ENCODE measurements at regions not wholly inside any gene's neighbourhood (a gene's known extent, or its start where the extent isn't known, plus 50 kb on each side); places are given as distances from the start of the nearest gene placed in this dataset.

- Histone ChIP-seq H3K36me3 (ENCODE audit: insufficient read depth, low read length) (no peaks in the 10 kb centered on the region), H3K79me2 (ENCODE audit: insufficient read depth, low read length) (no peaks in the 10 kb centered on the region), H3K4me3 (ENCODE audit: low read depth in 1 of 2, low read length in 2 of 2) (no peak overlapping the region), H3K4me2 (ENCODE audit: insufficient read depth, low read length) (no peak overlapping the region), H2AFZ (ENCODE audit: low read depth, low read length) (no peak overlapping the region), H3K9me3 (ENCODE audit: insufficient read depth, low read length, severe bottlenecking) (no peaks in the 10 kb centered on the region), H4K20me1 (ENCODE audit: insufficient read depth, low read length) (no peaks in the 10 kb centered on the region), H3K9ac (ENCODE audit: low read depth, low read length) (no peak overlapping the region), H3K4me1 (ENCODE audit: insufficient read depth, low read length) (no peaks in the 10 kb centered on the region), H3K27me3 (ENCODE audit: insufficient read depth, low read length, poor library complexity) (no peaks in the 10 kb centered on the region), H3K27ac (ENCODE audit: low read length) (no peak overlapping the region)
- TF ChIP-seq CTCF (IDR thresholded peaks at IDR 0.05; ENCODE audit: borderline replicate concordance, extremely low read depth, low read length, poor library complexity, severe bottlenecking) (no peak), EZH2 (IDR thresholded peaks at IDR 0.05; ENCODE audit: borderline replicate concordance, low read depth, low read length, severe bottlenecking) (no peak)
- DNase-seq (no peak), ATAC-seq (ENCODE audit: insufficient read depth, low read depth) (no peak)
Observed at GRCh38 chr10:44313761-44314165, 71.1 kb downstream of the CXCL12 start.

GRCh38 chr10:44312401-44312800 lies 72.5 kb downstream of the CXCL12 start:
- no peak overlapping the region for H2AFZ ChIP-seq (ENCODE audit: low read depth, low read length)
- TF ChIP-seq EZH2 (IDR thresholded peaks at IDR 0.05; ENCODE audit: borderline replicate concordance, low read depth, low read length, severe bottlenecking) (no peak), CTCF (IDR thresholded peaks at IDR 0.05; ENCODE audit: borderline replicate concordance, extremely low read depth, low read length, poor library complexity, severe bottlenecking) (no peak)
- H3K9ac ChIP-seq (ENCODE audit: low read depth, low read length), result no peak overlapping the region
- H3K27me3 ChIP-seq (ENCODE audit: insufficient read depth, low read length, poor library complexity), result no peaks in the 10 kb centered on the region
- no peaks in the 10 kb centered on the region for H3K4me1 ChIP-seq (ENCODE audit: insufficient read depth, low read length)
- H3K79me2 ChIP-seq (ENCODE audit: insufficient read depth, low read length), result no peaks in the 10 kb centered on the region
- no peaks in the 10 kb centered on the region for H3K36me3 ChIP-seq (ENCODE audit: insufficient read depth, low read length)
- no peak overlapping the region for H3K4me2 ChIP-seq (ENCODE audit: insufficient read depth, low read length)
- ATAC-seq (ENCODE audit: insufficient read depth, low read depth) (no peak), DNase-seq (no peak)
- H3K4me3 ChIP-seq (ENCODE audit: low read depth in 1 of 2, low read length in 2 of 2), result no peak overlapping the region
- no peak overlapping the region for H3K27ac ChIP-seq (ENCODE audit: low read length)
- H3K9me3 ChIP-seq (ENCODE audit: insufficient read depth, low read length, severe bottlenecking), result no peaks in the 10 kb centered on the region
- no peaks in the 10 kb centered on the region for H4K20me1 ChIP-seq (ENCODE audit: insufficient read depth, low read length)

GRCh38 chr10:44311563-44312051 lies 73.3 kb downstream of the CXCL12 start:
- no peaks in the 10 kb centered on the region for H3K4me1 ChIP-seq (ENCODE audit: insufficient read depth, low read length)
- H3K36me3 ChIP-seq (ENCODE audit: insufficient read depth, low read length), result no peaks in the 10 kb centered on the region
- ATAC-seq (ENCODE audit: insufficient read depth, low read depth) (no peak), DNase-seq (no peak)
- TF ChIP-seq EZH2 (IDR thresholded peaks at IDR 0.05; ENCODE audit: borderline replicate concordance, low read depth, low read length, severe bottlenecking), result no peak
- TF ChIP-seq CTCF (IDR thresholded peaks at IDR 0.05; ENCODE audit: borderline replicate concordance, extremely low read depth, low read length, poor library complexity, severe bottlenecking), result no peak
- H3K4me3 ChIP-seq (ENCODE audit: low read depth in 1 of 2, low read length in 2 of 2), result no peak overlapping the region
- H3K4me2 ChIP-seq (ENCODE audit: insufficient read depth, low read length), result no peak overlapping the region
- no peaks in the 10 kb centered on the region for H3K9me3 ChIP-seq (ENCODE audit: insufficient read depth, low read length, severe bottlenecking)
- H3K27ac ChIP-seq (ENCODE audit: low read length), result no peak overlapping the region
- no peaks in the 10 kb centered on the region for H4K20me1 ChIP-seq (ENCODE audit: insufficient read depth, low read length)
- no peaks in the 10 kb centered on the region for H3K79me2 ChIP-seq (ENCODE audit: insufficient read depth, low read length)
- H3K27me3 ChIP-seq (ENCODE audit: insufficient read depth, low read length, poor library complexity), result no peaks in the 10 kb centered on the region
- H3K9ac ChIP-seq (ENCODE audit: low read depth, low read length), result no peak overlapping the region
- H2AFZ ChIP-seq (ENCODE audit: low read depth, low read length), result no peak overlapping the region
